ENCODE measurements at regions not wholly inside any gene's neighbourhood (a gene's known extent, or its start where the extent isn't known, plus 50 kb on each side); places are given as distances from the start of the nearest gene placed in this dataset.

- no peaks in the 10 kb centered on the region for H3K79me2 ChIP-seq (replicated peaks; ENCODE audit: insufficient read depth)
- no peak overlapping the region for H3K4me3 ChIP-seq
- H3K27me3 ChIP-seq (ENCODE audit: insufficient read depth), result no peaks in the 10 kb centered on the region
- Mint-ChIP-seq H3K27me3 (ENCODE audit: insufficient read depth, low read depth, poor library complexity) (no peaks in the 10 kb centered on the region), H3K4me1 (peaks cover 2% of the 10 kb centered on the region; the same call in 1 of the 3 replicates), H3K9me3 (no peaks in the 10 kb centered on the region), H3K36me3 (ENCODE audit: low read depth) (no peaks in the 10 kb centered on the region), H3K27ac (no peak overlapping the region), H3K4me3 (no peak overlapping the region)
- H3F3A ChIP-seq (replicated peaks; ENCODE audit: low read depth), result no peaks in the 10 kb centered on the region
- H3K4me2 ChIP-seq, result no peak overlapping the region
- no peaks in the 10 kb centered on the region for H4K20me1 ChIP-seq (replicated peaks; ENCODE audit: insufficient read depth)
- no peaks in the 10 kb centered on the region for H3K36me3 ChIP-seq (ENCODE audit: insufficient read depth)
- no peaks in the 10 kb centered on the region for H3K9me2 ChIP-seq (ENCODE audit: insufficient read depth)
- DNase-seq (ENCODE audit: low spot score), result no peak
- TF ChIP-seq REST (IDR thresholded peaks at IDR 0.05; ENCODE audit: unreplicated experiment) (no peak), ZNF114 (CRISPR knock-in tag; IDR thresholded peaks at IDR 0.05) (no peak), ZNF331 (CRISPR knock-in tag; IDR thresholded peaks at IDR 0.05; ENCODE audit: low read depth) (no peak), EZH2phosphoT487 (IDR thresholded peaks at IDR 0.05; ENCODE audit: unreplicated experiment) (no peak), EZH2 (IDR thresholded peaks at IDR 0.05; ENCODE audit: low read depth, unreplicated experiment) (no peak), NANOG (IDR thresholded peaks at IDR 0.05; ENCODE audit: borderline replicate concordance) (no peak), JUNB (IDR thresholded peaks at IDR 0.05; ENCODE audit: unreplicated experiment) (no peak), ETS1 (IDR thresholded peaks at IDR 0.05) (no peak), CTCF (conservative IDR thresholded peaks at IDR 0.05; ENCODE audit: low read depth in 2 of 2) (no peak), ZNF462 (CRISPR knock-in tag; IDR thresholded peaks at IDR 0.05) (no peak), CREB1 (CRISPR knock-in tag; IDR thresholded peaks at IDR 0.05; ENCODE audit: low read depth) (no peak), STAT1 (IDR thresholded peaks at IDR 0.05; ENCODE audit: unreplicated experiment) (no peak), POLR2AphosphoS5 (IDR thresholded peaks at IDR 0.05; ENCODE audit: low read depth) (no peak)
- H3K27ac ChIP-seq (ENCODE audit: low read depth), result no peak overlapping the region
- H3K4me1 ChIP-seq (ENCODE audit: insufficient read depth), result no peaks in the 10 kb centered on the region
- no peak for ATAC-seq
- no peak overlapping the region for H2AFZ ChIP-seq
Measured at GRCh38 chr2:71864085-71864484, 283.6 kb downstream of the CYP26B1 start.
